GM06990 (cell line): ENCODE measurements at regions not wholly inside any gene's neighbourhood (a gene's known extent, or its start where the extent isn't known, plus 50 kb on each side); places are given as distances from the start of the nearest gene placed in this dataset.

Experiments used
- DNase-seq: peaks from one replicate; pipeline ENCODE4 v3.0.0-alpha.2; 2011; ENCODE audit not compliant: insufficient read length; ENCODE audit errors: extremely low read depth
- H3K27me3 ChIP-seq: replicated peaks from 2 replicates; pipeline ENCODE4 v1.6.0; 2011; ENCODE audit warnings: low read length; ENCODE audit not compliant: control insufficient read depth, insufficient read depth
- H3K36me3 ChIP-seq: 2 replicates; pipeline ENCODE4 v1.5.1; 2011; ENCODE audit warnings: low read length; ENCODE audit not compliant: control insufficient read depth, insufficient read depth
- H3K4me3 ChIP-seq: replicated peaks from 2 replicates; pipeline ENCODE4 v1.5.1; 2011; ENCODE audit warnings: low read depth, mild to moderate bottlenecking, control low read depth, low read length
- CTCF ChIP-seq: IDR thresholded peaks from 2 replicates; pipeline ENCODE4 v1.5.1; 2011; ENCODE audit warnings: low read length, control low read depth, mild to moderate bottlenecking, inconsistent platforms; ENCODE audit not compliant: insufficient read depth, poor library complexity, severe bottlenecking

GRCh38 chr9:106772523-106773290 is 90.3 kb upstream of the ZNF462 start:
- H3K4me3 ChIP-seq, result no peak overlapping the region
- no peaks in the 10 kb centered on the region for H3K36me3 ChIP-seq
- no peak for DNase-seq
- no peaks in the 10 kb centered on the region for H3K27me3 ChIP-seq
- no peak for TF ChIP-seq CTCF

- Histone ChIP-seq H3K4me3 (no peak overlapping the region), H3K27me3 (no peaks in the 10 kb centered on the region), H3K36me3 (no peaks in the 10 kb centered on the region)
- no peak for DNase-seq
- no peak for TF ChIP-seq CTCF
Observed at GRCh38 chr9:106773750-106774149, 89.2 kb upstream of the ZNF462 start.

- DNase-seq, result no peak
- H3K4me3 ChIP-seq, result no peak overlapping the region
- no peak for TF ChIP-seq CTCF
- no peaks in the 10 kb centered on the region; the same call in 1 of the 2 replicates for H3K27me3 ChIP-seq
- H3K36me3 ChIP-seq, result no peaks in the 10 kb centered on the region
Observed at GRCh38 chr9:106775960-106776359, 87.0 kb upstream of the ZNF462 start.

- no peaks in the 10 kb centered on the region for H3K36me3 ChIP-seq
- H3K27me3 ChIP-seq, result no peaks in the 10 kb centered on the region; the same call in 1 of the 2 replicates
- H3K4me3 ChIP-seq, result no peak overlapping the region
- no peak for TF ChIP-seq CTCF
- no peak for DNase-seq
Observed at GRCh38 chr9:106779796-106780195, 83.2 kb upstream of the ZNF462 start.

GRCh38 chr9:106783121-106783520 is 79.8 kb upstream of the ZNF462 start:
- no peak for TF ChIP-seq CTCF
- no peak overlapping the region for H3K4me3 ChIP-seq
- DNase-seq, result no peak

GRCh38 chr9:106784076-106784475 is 78.9 kb upstream of the ZNF462 start:
- DNase-seq, result no peak
- TF ChIP-seq CTCF, result no peak
- no peaks in the 10 kb centered on the region; the same call in 1 of the 2 replicates for H3K27me3 ChIP-seq

More at GRCh38 chr9:106783121-106783520, 79.8 kb upstream of the ZNF462 start:
- H3K27me3 ChIP-seq, result no peaks in the 10 kb centered on the region; the same call in 1 of the 2 replicates
- H3K36me3 ChIP-seq, result no peaks in the 10 kb centered on the region

More at GRCh38 chr9:106784076-106784475, 78.9 kb upstream of the ZNF462 start:
- no peaks in the 10 kb centered on the region for H3K36me3 ChIP-seq
- no peak overlapping the region for H3K4me3 ChIP-seq
